Activated CD8-positive, alpha-beta T cell treated with anti-CD3 and anti-CD28 coated beads, Interleukin-2, amount 10 ng/mL, durations not matched to agents 7 days and 5 days (primary cell): ENCODE measurements at regions not wholly inside any gene's neighbourhood (a gene's known extent, or its start where the extent isn't known, plus 50 kb on each side); places are given as distances from the start of the nearest gene placed in this dataset.
"Not testable (repeated sequence)": the region's sequence is repeated elsewhere in the genome, so short reads cannot be mapped to it uniquely, and the experiment has no call there.

ENCODE experiments used
- ATAC-seq: fragments of 150-1000 bp; cut with Tn5 transposase; one replicate; pipeline ENCODE4 v1.10.0; 2021; ENCODE audit warnings: moderate library complexity
- CTCF ChIA-PET: fragments of 350-600 bp; sonication (Branson Sonifier 250); formaldehyde crosslinking; loops from one replicate; lab custom pipeline; 2021; ENCODE audit warnings: antibody characterized with exemption; lab: Charles Lee
- POLR2A ChIA-PET: fragments of 350-600 bp; sonication (Branson Sonifier 250); formaldehyde crosslinking; loops from one replicate; lab custom pipeline; 2021; ENCODE audit warnings: antibody characterized with exemption; lab: Charles Lee
- DNase-seq: peaks from one replicate; pipeline ENCODE4 v3.0.0-alpha.2; 2020
- H3K27ac Mint-ChIP-seq: one replicate; pipeline ENCODE4 v1.8.0; 2021; ENCODE audit warnings: mild to moderate bottlenecking, mixed read lengths
- H3K27me3 Mint-ChIP-seq: one replicate; pipeline ENCODE4 v1.8.0; 2021; ENCODE audit warnings: low read depth, mixed read lengths
- H3K36me3 Mint-ChIP-seq: one replicate; pipeline ENCODE4 v1.8.0; 2021; ENCODE audit warnings: low read depth, mixed read lengths
- H3K4me1 Mint-ChIP-seq: one replicate; pipeline ENCODE4 v1.8.0; 2021; ENCODE audit warnings: low read depth, mixed read lengths
- H3K4me3 Mint-ChIP-seq: one replicate; pipeline ENCODE4 v1.8.0; 2021; ENCODE audit warnings: mild to moderate bottlenecking, mixed read lengths
- H3K9me3 Mint-ChIP-seq: one replicate; pipeline ENCODE4 v1.8.0; 2022; ENCODE audit warnings: mixed read lengths; ENCODE audit not compliant: insufficient read depth

DNA sequence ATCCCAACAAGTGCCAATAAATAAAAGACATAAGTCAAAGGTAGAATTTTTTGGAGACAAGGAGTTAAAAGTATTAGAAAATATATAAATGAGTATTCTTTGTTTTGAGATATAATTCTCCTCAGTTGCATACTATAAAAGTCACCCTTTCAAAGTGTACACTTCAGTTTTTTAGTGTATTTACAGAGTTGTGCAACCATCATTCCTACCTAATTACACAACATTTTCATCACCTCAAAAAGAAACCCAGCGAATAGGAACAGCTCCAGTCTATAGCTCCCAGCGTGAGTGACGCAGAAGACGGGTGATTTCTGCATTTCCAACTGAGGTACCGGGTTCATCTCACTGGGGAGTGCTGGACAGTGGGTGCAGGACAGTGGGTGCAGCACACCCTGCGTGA, 1175.7 kb downstream of the PCDH19 start:
- DNase-seq, H3K27me3 Mint-ChIP-seq, H3K4me1 Mint-ChIP-seq, POLR2A ChIA-PET, CTCF ChIA-PET, H3K9me3 Mint-ChIP-seq, H3K4me3 Mint-ChIP-seq, H3K27ac Mint-ChIP-seq, ATAC-seq, H3K36me3 Mint-ChIP-seq: not testable (repeated sequence)

DNA sequence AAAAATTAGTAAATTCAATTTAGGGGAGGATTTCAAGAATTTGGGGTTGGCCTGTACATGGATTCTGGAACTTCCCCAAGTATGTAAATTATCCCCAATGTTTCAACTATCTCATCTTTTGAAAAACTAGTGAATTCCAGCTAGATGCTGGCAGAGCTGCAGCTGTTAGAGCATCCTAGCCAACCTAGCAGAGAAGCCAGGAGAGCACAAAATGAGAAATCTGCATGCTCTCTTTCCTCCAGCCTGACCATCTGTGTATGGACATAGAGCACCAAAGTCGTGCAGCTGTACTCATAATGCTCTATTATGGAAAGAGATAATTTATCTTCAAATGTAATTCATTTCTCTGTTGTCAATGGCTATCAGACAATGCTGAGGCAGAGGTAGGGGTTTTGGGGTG, 1217.7 kb downstream of the PCDH19 start:
- CTCF ChIA-PET = no interaction called here
- Mint-ChIP-seq H3K27ac (no peak overlapping the region), H3K27me3 (no peaks in the 10 kb centered on the region), H3K36me3 (no peaks in the 10 kb centered on the region), H3K4me3 (no peak overlapping the region), H3K4me1 (no peaks in the 10 kb centered on the region), H3K9me3 (no peaks in the 10 kb centered on the region)
- POLR2A ChIA-PET = no interaction called here
- ATAC-seq = no peak
- no peak for DNase-seq

DNA sequence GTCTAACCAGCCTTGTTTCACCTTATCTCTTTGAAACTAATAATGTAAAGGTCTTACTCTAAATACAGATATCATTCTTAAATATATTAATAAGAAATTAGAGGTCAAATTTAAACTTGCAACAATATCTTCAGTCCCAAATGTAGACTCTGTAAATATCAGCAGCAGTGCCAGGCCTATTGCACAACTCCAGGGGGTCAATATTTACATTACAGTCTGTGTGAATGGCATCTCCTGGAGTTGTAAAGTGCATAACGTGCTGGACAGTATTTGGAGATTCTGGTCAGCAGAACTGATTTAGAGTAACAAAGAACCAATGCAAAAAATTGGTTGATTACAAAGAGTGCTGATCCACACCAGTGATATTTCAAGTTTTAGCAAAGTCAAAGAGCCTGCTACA, 1225.9 kb downstream of the PCDH19 start:
- H3K27me3 Mint-ChIP-seq = no peaks in the 10 kb centered on the region
- no peak overlapping the region for H3K27ac Mint-ChIP-seq
- ChIA-PET CTCF (interaction anchor here (0.6 kb wide), 1 partner anchor 708 kb away, joined by 3 read pairs; no protein-coding TSS in a partner anchor), POLR2A (no interaction called here)
- H3K36me3 Mint-ChIP-seq = no peaks in the 10 kb centered on the region
- no peak for ATAC-seq
- H3K9me3 Mint-ChIP-seq = no peaks in the 10 kb centered on the region
- H3K4me3 Mint-ChIP-seq = no peak overlapping the region
- no peak for DNase-seq
- no peaks in the 10 kb centered on the region for H3K4me1 Mint-ChIP-seq

DNA sequence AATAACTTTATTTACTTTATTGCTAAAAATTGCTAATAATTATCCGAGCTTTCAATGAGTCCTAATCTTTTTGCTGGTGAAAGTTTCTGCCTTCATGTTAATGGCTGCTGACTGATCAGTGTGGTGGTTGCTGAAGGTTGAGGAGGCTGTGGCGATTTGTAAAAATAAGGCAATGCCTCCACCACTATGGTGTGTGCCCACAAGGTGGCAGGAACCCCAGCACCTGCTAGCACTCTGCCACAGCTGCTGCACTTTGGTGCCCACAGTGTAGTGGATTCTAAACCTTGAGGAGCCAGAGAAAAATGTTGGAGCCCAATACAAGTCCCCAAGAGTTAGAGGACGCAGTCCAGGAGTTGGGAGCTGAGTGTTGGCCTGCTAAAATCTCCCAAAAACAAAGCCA, 1237.1 kb downstream of the PCDH19 start:
- H3K36me3 Mint-ChIP-seq = no peaks in the 10 kb centered on the region
- ChIA-PET POLR2A (no interaction called here), CTCF (no interaction called here)
- no peaks in the 10 kb centered on the region for H3K4me1 Mint-ChIP-seq
- DNase-seq = no peak
- H3K27ac Mint-ChIP-seq = no peak overlapping the region
- H3K27me3 Mint-ChIP-seq = no peaks in the 10 kb centered on the region
- peaks cover 3% of the 10 kb centered on the region for H3K9me3 Mint-ChIP-seq
- no peak overlapping the region for H3K4me3 Mint-ChIP-seq
- no peak for ATAC-seq

DNA sequence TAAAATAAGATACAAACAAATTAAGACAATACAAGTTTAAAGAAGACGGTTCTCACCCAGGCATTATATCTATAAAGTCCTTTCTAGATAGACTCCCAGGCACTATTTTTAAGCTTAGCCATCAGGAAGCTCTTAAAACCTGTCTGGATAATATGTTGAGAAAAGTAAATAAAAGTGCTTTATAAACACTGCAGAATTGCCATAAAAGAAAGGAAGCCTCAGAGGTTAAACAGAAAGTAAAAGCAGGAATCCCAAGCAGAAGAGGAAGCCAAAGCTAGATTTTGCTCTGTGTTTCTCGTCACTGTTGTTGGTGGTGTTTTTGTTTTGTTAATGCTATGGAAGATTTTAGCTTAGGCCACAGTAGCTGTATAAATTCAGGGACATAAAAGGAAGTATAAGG, 1267.3 kb downstream of the PCDH19 start:
- peaks cover 4% of the 10 kb centered on the region for H3K9me3 Mint-ChIP-seq
- CTCF ChIA-PET = no interaction called here
- no peak overlapping the region for H3K27ac Mint-ChIP-seq
- no peaks in the 10 kb centered on the region for H3K36me3 Mint-ChIP-seq
- no peak for DNase-seq
- H3K4me3 Mint-ChIP-seq = no peak overlapping the region
- POLR2A ChIA-PET = no interaction called here
- ATAC-seq = no peak
- no peaks in the 10 kb centered on the region for H3K4me1 Mint-ChIP-seq
- H3K27me3 Mint-ChIP-seq = no peaks in the 10 kb centered on the region

DNA sequence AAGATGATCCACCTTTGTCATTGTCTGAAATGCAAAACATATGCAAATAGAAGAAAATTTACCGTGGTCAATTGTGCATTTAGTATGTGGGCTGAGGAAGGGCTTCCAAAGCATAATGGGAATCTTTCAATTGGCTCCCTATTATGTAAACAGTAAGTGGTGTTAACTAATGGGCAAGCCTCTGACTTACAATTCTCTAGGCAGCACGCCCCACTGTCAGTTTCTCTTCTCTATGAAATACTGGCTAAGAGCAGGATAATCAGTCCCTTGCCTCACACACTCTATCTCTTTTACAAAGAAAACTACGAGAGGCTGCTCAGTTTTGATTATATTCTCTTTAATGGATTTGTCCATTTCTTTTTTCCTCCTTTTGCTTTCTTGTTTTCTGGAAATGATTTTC, 1272.6 kb downstream of the PCDH19 start:
- Mint-ChIP-seq H3K9me3 (peaks cover 4% of the 10 kb centered on the region), H3K36me3 (no peaks in the 10 kb centered on the region), H3K4me1 (no peaks in the 10 kb centered on the region), H3K4me3 (no peak overlapping the region), H3K27me3 (no peaks in the 10 kb centered on the region), H3K27ac (no peak overlapping the region)
- POLR2A ChIA-PET = no interaction called here
- ATAC-seq = no peak
- CTCF ChIA-PET = no interaction called here
- DNase-seq = no peak

DNA sequence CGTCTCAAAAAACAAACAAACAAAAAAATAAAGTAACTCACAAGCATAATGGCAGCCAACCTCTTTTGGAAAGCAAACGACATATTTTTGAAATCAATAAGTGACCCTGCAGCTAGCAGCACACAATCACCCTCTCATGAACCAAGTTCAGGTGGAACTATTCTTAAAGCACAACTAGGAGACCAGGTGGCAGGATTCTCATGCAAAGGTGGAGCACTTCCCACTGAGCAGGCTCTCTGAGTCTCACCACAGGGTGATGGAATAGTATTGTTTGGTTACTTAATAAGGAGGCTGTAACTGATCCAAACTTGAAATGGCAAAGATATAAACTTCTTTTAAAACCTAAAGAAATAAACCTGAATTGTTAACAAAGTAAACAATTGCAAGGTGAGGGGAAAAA, 1293.1 kb downstream of the PCDH19 start:
- Mint-ChIP-seq H3K4me1 (no peaks in the 10 kb centered on the region), H3K9me3 (no peaks in the 10 kb centered on the region), H3K4me3 (no peak overlapping the region), H3K36me3 (no peaks in the 10 kb centered on the region), H3K27ac (no peak overlapping the region), H3K27me3 (no peaks in the 10 kb centered on the region)
- DNase-seq (no peak), ATAC-seq (no peak)
- ChIA-PET CTCF (no interaction called here), POLR2A (no interaction called here)

DNA sequence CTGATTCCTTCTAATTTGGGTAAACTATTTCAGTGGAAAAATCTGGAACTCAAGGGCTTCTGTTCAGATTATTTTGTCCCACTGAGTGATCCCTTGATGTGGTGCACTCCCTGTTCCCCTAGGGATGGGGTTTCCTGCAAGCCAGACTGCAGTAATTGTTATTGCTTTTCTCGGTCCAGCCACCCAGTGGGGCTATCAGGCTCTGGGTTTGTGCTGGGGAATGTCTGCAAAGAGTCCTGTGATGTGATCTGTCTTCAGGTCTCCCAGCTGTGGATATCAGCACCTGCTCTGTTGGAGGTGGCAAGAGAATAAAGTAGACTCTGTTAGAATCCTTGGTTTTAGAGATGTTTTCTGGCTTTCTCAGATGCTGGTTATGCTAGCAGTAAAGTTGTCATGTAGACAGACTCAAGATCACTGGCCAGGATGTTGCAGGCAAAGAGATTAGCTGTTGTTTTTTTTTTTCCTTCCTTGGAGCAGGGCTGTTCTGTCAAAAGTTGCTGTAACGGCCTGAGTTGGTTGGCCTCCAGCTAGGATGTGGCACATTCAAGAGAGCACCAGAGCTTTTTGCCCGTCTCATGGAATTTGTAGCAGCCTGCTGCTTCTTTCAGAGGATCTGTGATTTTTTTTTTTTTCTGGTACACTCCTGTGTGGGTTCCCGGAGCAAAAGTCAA, 1314.0 kb downstream of the PCDH19 start:
- H3K27me3 Mint-ChIP-seq = no peaks in the 10 kb centered on the region
- ChIA-PET CTCF (no interaction called here), POLR2A (no interaction called here)
- no peaks in the 10 kb centered on the region for H3K36me3 Mint-ChIP-seq
- no peak for DNase-seq
- no peaks in the 10 kb centered on the region for H3K4me1 Mint-ChIP-seq
- H3K9me3 Mint-ChIP-seq = no peaks in the 10 kb centered on the region
- no peak overlapping the region for H3K4me3 Mint-ChIP-seq
- ATAC-seq = no peak
- H3K27ac Mint-ChIP-seq = no peak overlapping the region

DNA sequence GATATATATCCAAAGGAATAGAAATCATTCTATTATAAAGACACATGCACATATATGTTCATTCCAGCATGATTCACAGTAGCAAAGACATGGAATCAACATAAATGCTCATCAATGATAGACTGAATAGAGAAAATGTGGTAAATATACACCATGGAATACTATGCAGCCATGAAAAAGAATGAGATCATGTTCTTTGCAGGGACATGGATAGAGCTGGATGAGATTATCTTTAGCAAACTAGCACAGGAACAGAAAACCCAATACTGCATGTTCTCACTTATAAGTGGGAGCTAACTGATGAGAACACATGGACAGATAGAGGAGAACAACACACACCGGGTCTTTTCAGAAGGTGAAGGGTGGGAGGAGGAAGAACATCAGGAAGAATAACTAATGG, 1318.6 kb downstream of the PCDH19 start:
- DNase-seq (no peak), ATAC-seq (no peak)
- Mint-ChIP-seq H3K9me3 (no peaks in the 10 kb centered on the region), H3K36me3 (no peaks in the 10 kb centered on the region), H3K27ac (no peak overlapping the region), H3K4me3 (no peak overlapping the region), H3K4me1 (no peaks in the 10 kb centered on the region), H3K27me3 (no peaks in the 10 kb centered on the region)
- POLR2A ChIA-PET = no interaction called here
- CTCF ChIA-PET = no interaction called here

DNA sequence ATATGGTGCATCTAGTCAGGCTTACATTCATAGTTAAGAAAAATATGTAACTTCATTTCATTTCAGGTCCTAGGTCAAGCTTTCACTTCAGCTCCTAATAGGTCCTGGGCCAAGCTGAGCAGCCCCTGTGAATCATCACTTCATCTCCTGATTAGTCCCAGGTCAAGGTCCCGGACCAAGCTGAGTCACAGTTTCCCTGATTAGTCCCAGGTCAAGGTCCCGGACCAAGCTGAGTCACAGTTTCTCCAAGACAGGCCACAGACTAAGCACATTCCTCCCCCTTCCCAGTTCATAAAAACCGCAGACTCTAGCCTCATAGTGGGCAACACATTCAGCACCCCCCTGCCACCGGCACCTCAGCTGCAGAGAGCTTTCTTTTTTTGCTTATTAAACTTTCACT, 1331.8 kb downstream of the PCDH19 start:
- ChIA-PET POLR2A (no interaction called here), CTCF (no interaction called here)
- Mint-ChIP-seq H3K36me3 (no peaks in the 10 kb centered on the region), H3K27ac (no peak overlapping the region), H3K27me3 (no peaks in the 10 kb centered on the region), H3K4me1 (no peaks in the 10 kb centered on the region), H3K9me3 (no peaks in the 10 kb centered on the region), H3K4me3 (no peak overlapping the region)
- ATAC-seq = no peak
- DNase-seq = no peak

DNA sequence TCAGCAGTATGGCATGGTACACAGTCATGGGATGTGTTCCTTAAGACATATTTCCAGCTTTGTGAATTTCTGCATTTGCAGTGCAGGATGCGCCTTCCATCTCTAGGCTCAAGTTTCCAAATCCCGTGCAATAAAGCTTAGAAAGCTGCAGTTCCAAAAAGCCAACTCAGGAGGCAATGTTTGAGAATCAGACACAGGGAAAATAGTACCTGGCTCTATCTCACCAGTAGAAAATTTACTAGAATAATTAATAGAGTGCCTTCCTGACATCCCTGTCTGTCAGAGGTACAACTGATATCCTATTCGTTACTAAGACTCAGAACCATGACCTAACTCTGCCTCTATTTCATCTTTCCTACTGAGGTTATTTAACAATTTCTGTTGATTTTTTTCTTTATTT, 1333.0 kb downstream of the PCDH19 start:
- CTCF ChIA-PET = no interaction called here
- no peaks in the 10 kb centered on the region for H3K27me3 Mint-ChIP-seq

DNA sequence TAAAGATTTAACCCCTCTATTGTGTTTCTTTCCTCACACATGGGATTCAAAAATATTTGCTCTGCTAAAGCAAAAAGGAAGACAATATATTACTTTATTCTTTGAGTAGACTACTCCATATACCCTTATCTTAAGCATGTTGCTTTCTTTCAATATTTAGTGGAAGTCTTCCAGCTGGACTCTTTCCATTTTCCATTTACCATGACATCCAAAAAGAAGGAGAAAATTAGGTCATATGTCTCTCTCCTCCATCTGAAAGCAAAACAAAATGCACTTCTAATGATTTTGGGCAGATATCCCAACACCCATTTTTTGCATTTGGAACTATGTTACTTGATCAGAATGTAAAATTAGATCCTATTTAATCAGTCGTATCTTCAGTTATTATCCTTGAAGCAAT, 1336.5 kb downstream of the PCDH19 start:
- DNase-seq (no peak), ATAC-seq (no peak)
- ChIA-PET CTCF (no interaction called here), POLR2A (no interaction called here)
- Mint-ChIP-seq H3K27ac (no peak overlapping the region), H3K4me3 (no peak overlapping the region), H3K9me3 (no peaks in the 10 kb centered on the region), H3K27me3 (no peaks in the 10 kb centered on the region), H3K4me1 (no peaks in the 10 kb centered on the region), H3K36me3 (no peaks in the 10 kb centered on the region)

More for the DNA sequence above, 1333.0 kb downstream of the PCDH19 start:
- POLR2A ChIA-PET = no interaction called here
- H3K36me3 Mint-ChIP-seq = no peaks in the 10 kb centered on the region
- H3K9me3 Mint-ChIP-seq = no peaks in the 10 kb centered on the region
- no peaks in the 10 kb centered on the region for H3K4me1 Mint-ChIP-seq
- no peak overlapping the region for H3K27ac Mint-ChIP-seq
- no peak for ATAC-seq
- DNase-seq = no peak
- no peak overlapping the region for H3K4me3 Mint-ChIP-seq

DNA sequence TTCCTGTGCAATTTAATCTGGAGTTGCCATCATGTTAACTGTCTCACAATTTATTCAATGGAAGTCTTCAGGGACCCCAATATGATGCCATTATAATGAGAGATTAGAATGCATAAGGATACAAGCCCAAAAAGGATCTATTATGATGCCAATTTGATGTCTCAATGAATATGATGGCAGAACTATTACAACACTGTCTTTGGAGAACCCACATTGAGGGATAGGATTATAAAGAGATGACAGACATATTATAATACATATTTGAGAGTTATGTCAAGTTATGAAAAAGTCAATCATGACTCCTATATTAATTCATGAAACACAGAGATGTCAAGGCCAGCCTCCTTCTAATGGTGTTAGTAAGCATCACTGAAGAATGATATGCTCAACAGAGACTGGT, 1358.4 kb downstream of the PCDH19 start:
- ChIA-PET CTCF (no interaction called here), POLR2A (no interaction called here)
- Mint-ChIP-seq H3K4me1 (no peaks in the 10 kb centered on the region), H3K4me3 (no peak overlapping the region), H3K27me3 (no peaks in the 10 kb centered on the region), H3K9me3 (no peaks in the 10 kb centered on the region), H3K36me3 (no peaks in the 10 kb centered on the region), H3K27ac (no peak overlapping the region)
- no peak for DNase-seq
- no peak for ATAC-seq
